A549 (cell line): ENCODE measurements at regions not wholly inside any gene's neighbourhood (a gene's known extent, or its start where the extent isn't known, plus 50 kb on each side); places are given as distances from the start of the nearest gene placed in this dataset.

Source experiments
- ATAC-seq, 2 experiments: fragments of 200-7000 bp in 1 of 2; fragments of >200 bp in 1 of 2; cut with Nextera tagmentation in 1 of 2; cut with Tn5 transposase in 1 of 2; 3 replicates each; pipeline versions ENCODE4 v1.8.0 to v1.9.1; 2018 to 2020; ENCODE audit warnings: mild to moderate bottlenecking in 1 of 2, moderate library complexity in 1 of 2
- CTCF ChIA-PET: fragments of 300-600 bp; sonication (Branson Sonifier 250); formaldehyde crosslinking; extraction: SDS; loops from one replicate; lab custom pipeline; 2021; ENCODE audit warnings: antibody characterized with exemption, inconsistent platforms; lab: Yijun Ruan, JAX
- POLR2A ChIA-PET: fragments of 350-600 bp; formaldehyde crosslinking; extraction: SDS; loops from one replicate; lab custom pipeline; 2021; ENCODE audit warnings: antibody characterized with exemption, inconsistent platforms; lab: Yijun Ruan, JAX
- DNase-seq, 2 experiments: peaks; one replicate each; pipeline versions ENCODE4 v3.0.0 to v3.0.0-alpha.2; 2011 to 2016; ENCODE audit warnings: low read depth in 1 of 2, low spot score in 1 of 2
- FAIRE-seq: peaks from 2 replicates; lab custom pipeline; 2011; peaks lifted over from hg19 to GRCh38; lab: Jason Lieb, UNC
- H3K27ac ChIP-seq, 2 experiments: fragments of >200 bp; sonication (Bioruptor Twin); formaldehyde crosslinking; 3 replicates each; pipeline ENCODE4 v1.5.1; 2016 to 2017
- H3K4me1 ChIP-seq: fragments of >200 bp; sonication (Bioruptor Twin); formaldehyde crosslinking; 3 replicates; pipeline ENCODE4 v1.6.1; 2016
- H3K4me2 ChIP-seq: fragments of >200 bp; sonication (Bioruptor Twin); formaldehyde crosslinking; 3 replicates; pipeline ENCODE4 v1.6.1; 2016
- H3K4me3 ChIP-seq: fragments of >200 bp; sonication (Bioruptor Twin); formaldehyde crosslinking; 3 replicates; pipeline ENCODE4 v1.5.1; 2016
- H3K9me3 ChIP-seq: fragments of >200 bp; sonication (Bioruptor Twin); formaldehyde crosslinking; 3 replicates; pipeline ENCODE4 v1.6.1; 2016
- CBX2 ChIP-seq: fragments of 200-600 bp; sonication (generic); IDR thresholded peaks from 2 replicates; pipeline ENCODE4 v1.6.1; 2016; ENCODE audit warnings: low read depth, mild to moderate bottlenecking, borderline replicate concordance
- CBX8 ChIP-seq: fragments of 200-600 bp; sonication (generic); IDR thresholded peaks from 2 replicates; pipeline ENCODE4 v1.6.1; 2016
- CEBPB ChIP-seq, 2 experiments: fragments of >200 bp in 1 of 2; sonication (Bioruptor Twin) in 1 of 2; formaldehyde crosslinking in 1 of 2; IDR thresholded peaks; 2 replicates each; pipeline ENCODE4 v1.6.1; 2012 to 2016
- CHD4 ChIP-seq: fragments of 200-600 bp; sonication (generic); IDR thresholded peaks from 2 replicates; pipeline ENCODE4 v1.6.1; 2016; ENCODE audit warnings: antibody characterized with exemption, mild to moderate bottlenecking, borderline replicate concordance
- EHMT2 ChIP-seq: fragments of 200-600 bp; sonication (generic); IDR thresholded peaks from 2 replicates; pipeline ENCODE4 v1.6.1; 2016; ENCODE audit warnings: antibody characterized with exemption, low read depth, mild to moderate bottlenecking, moderate library complexity
- EP300 ChIP-seq, 2 experiments: fragments of >200 bp; sonication (Bioruptor Twin); formaldehyde crosslinking; IDR thresholded peaks; 2 replicates in 1 of 2; 3 replicates in 1 of 2; pipeline ENCODE4 v1.6.1; 2016 to 2017
- HDAC2 ChIP-seq: fragments of 200-600 bp; sonication (generic); IDR thresholded peaks from 2 replicates; pipeline ENCODE4 v1.6.1; 2016
- HES2 ChIP-seq: fragments of >200 bp; sonication (Bioruptor Twin); formaldehyde crosslinking; IDR thresholded peaks from 2 replicates; pipeline ENCODE4 v1.6.1; 2016
- HOXB13 ChIP-seq: fragments of 250-450 bp; sonication (Bioruptor Pico); IDR thresholded peaks from 2 replicates; pipeline ENCODE4 v1.5.0; 2020; ENCODE audit warnings: low read depth, mild to moderate bottlenecking, moderate library complexity
- KDM1A ChIP-seq: fragments of 200-600 bp; sonication (generic); IDR thresholded peaks from 2 replicates; pipeline ENCODE4 v1.6.1; 2016; ENCODE audit warnings: low read depth, mild to moderate bottlenecking
- KDM5A ChIP-seq: fragments of 200-600 bp; sonication (generic); IDR thresholded peaks from 2 replicates; pipeline ENCODE4 v1.6.1; 2016; ENCODE audit warnings: antibody characterized with exemption, mild to moderate bottlenecking
- MAZ ChIP-seq: fragments of 150-350 bp; IDR thresholded peaks from 2 replicates; pipeline ENCODE4 v1.6.1; 2014; ENCODE audit warnings: antibody characterized with exemption, low read depth, low read length, borderline replicate concordance
- MYC ChIP-seq: IDR thresholded peaks from 2 replicates; pipeline ENCODE4 v1.6.1; 2012; ENCODE audit warnings: mild to moderate bottlenecking, inconsistent platforms, low read length, improper control_type of control experiment, borderline replicate concordance
- NR3C1 ChIP-seq: fragments of >200 bp; sonication (Bioruptor Twin); formaldehyde crosslinking; IDR thresholded peaks from 3 replicates; pipeline ENCODE4 v1.6.1; 2017
- RAD21 ChIP-seq, 2 experiments: fragments of >200 bp in 1 of 2; sonication (Bioruptor Twin) in 1 of 2; formaldehyde crosslinking in 1 of 2; IDR thresholded peaks in 1 of 2; conservative IDR thresholded peaks in 1 of 2; 2 replicates in 1 of 2; 3 replicates in 1 of 2; pipeline ENCODE4 v1.6.1; 2012 to 2018; ENCODE audit warnings: inconsistent platforms in 1 of 2
- REST ChIP-seq: fragments of 200-600 bp; sonication (generic); IDR thresholded peaks from 2 replicates; pipeline ENCODE4 v1.6.1; 2016; ENCODE audit warnings: antibody characterized with exemption, mild to moderate bottlenecking, moderate library complexity
- RFX5 ChIP-seq: fragments of 450-650 bp; IDR thresholded peaks from 2 replicates; pipeline ENCODE4 v1.7.1; 2014; ENCODE audit warnings: antibody characterized with exemption, mild to moderate bottlenecking, moderate library complexity
- TP53 ChIP-seq: fragments of 250-450 bp; sonication (Bioruptor Pico); IDR thresholded peaks from 2 replicates; pipeline ENCODE4 v1.5.0; 2021; ENCODE audit warnings: mild to moderate bottlenecking, moderate library complexity
- ZC3H11A ChIP-seq: fragments of 450-650 bp; IDR thresholded peaks from 2 replicates; pipeline ENCODE4 v1.6.1; 2014; ENCODE audit warnings: antibody characterized with exemption, mild to moderate bottlenecking
- ZNF302 ChIP-seq: fragments of 250-450 bp; sonication (Bioruptor Pico); IDR thresholded peaks from 2 replicates; pipeline ENCODE4 v1.9.0; 2021; ENCODE audit warnings: inconsistent platforms, mild to moderate bottlenecking, moderate library complexity
- WGBS: methylation state at CpG from one replicate; pipeline ENCODE4 v1.1.6; 2017; ENCODE audit errors: missing lambda C conversion rate; 5-methylcytosine and 5-hydroxymethylcytosine counted together
- TF ChIP-seq, protein P1 (sequence below): IDR thresholded peaks from 2 replicates; pipeline ENCODE4 v1.6.1; 2012; ENCODE audit warnings: low read depth, borderline replicate concordance
- TF ChIP-seq, protein P2 (sequence below): fragments of 250-450 bp; sonication (Bioruptor Pico); IDR thresholded peaks from 2 replicates; pipeline ENCODE4 v1.5.0; 2020; ENCODE audit warnings: low read depth, mild to moderate bottlenecking, moderate library complexity

DNA sequence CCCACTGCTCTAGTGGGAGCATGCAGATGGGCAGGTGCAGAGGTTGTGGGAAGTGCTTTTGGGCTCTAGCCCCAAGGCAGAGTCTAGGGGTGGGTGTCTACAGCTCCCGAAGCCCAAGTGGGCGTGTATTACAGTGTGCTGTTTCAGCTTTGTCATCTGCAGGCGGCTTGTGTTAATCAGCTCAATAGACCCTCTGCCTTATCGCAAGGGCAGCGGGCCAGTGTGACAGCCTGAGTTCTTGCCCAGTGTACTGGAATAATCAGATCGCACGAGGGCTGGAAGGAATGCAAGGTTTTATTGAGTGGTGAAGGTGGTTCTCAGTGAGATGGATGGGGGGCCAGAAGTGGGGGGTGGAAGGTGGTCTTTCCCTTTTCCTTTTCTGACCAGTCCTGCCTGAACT is 529.4 kb upstream of the AMOT start:
- Histone ChIP-seq H3K4me3 (no peak overlapping the region), H3K4me1 (no peaks in the 10 kb centered on the region), H3K9me3 (no peaks in the 10 kb centered on the region), H3K4me2 (no peak overlapping the region), H3K27ac (no peak overlapping the region)
- WGBS: 33% methylated on average over 3 of the region's 7 CpGs
- ATAC-seq (no peak), FAIRE-seq (no peak)
- CTCF ChIA-PET: no interaction called here
- TF ChIP-seq MYC (no peak), EP300 (IDR thresholded peaks at IDR 0.05) (no peak), ZNF302 (CRISPR knock-in tag) (no peak), CHD4 (no peak), HDAC2 (no peak), CBX8 (no peak), MAZ (no peak), NR3C1 (no peak), HOXB13 (CRISPR knock-in tag) (no peak), CEBPB (IDR thresholded peaks at IDR 0.05) (no peak), CBX2 (no peak), KDM5A (no peak), HES2 (no peak), KDM1A (no peak)
- TF ChIP-seq, protein P1, sequence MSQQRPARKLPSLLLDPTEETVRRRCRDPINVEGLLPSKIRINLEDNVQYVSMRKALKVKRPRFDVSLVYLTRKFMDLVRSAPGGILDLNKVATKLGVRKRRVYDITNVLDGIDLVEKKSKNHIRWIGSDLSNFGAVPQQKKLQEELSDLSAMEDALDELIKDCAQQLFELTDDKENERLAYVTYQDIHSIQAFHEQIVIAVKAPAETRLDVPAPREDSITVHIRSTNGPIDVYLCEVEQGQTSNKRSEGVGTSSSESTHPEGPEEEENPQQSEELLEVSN: no peak
- TF ChIP-seq, all 56 proteins: peak for 0
- POLR2A ChIA-PET: no interaction called here
- no peak for DNase-seq

- no peaks in the 10 kb centered on the region for H3K4me1 ChIP-seq
- POLR2A ChIA-PET: no interaction called here
- FAIRE-seq: peak; percentile 56
- DNase-seq: no peak
- H3K27ac ChIP-seq: no peak overlapping the region
- no peaks in the 10 kb centered on the region for H3K9me3 ChIP-seq
- TF ChIP-seq CBX8 (no peak), ZC3H11A (no peak)
- TF ChIP-seq, all 56 proteins: peak for 0
- ATAC-seq: no peak
- CTCF ChIA-PET: no interaction called here
- Histone ChIP-seq H3K4me2 (no peak overlapping the region), H3K4me3 (no peak overlapping the region)
- 4% methylated on average over 3 of the region's 3 CpGs for WGBS
These were observed 528.4 kb upstream of the AMOT start for GRCh38 chrX:113369056-113369455.

DNA sequence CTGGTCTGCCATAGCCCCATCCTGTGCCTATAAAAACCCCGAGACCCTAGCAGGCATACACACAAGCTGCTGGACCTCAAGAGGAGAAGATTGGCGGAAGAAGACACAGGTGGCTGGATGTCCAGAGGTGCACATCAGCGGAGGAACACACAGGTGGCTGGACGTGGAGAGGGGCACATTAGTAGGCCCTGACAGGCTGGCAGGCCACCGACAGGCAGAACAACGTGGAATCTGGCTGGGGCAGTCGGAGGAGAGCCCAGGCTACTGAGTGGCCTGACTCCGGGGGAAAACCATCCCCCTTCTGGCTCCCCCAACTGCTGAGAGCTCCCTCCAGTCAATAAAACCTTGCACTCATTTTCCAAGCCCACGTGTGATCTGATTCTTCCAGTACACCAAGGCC is 512.5 kb upstream of the AMOT start:
- Histone ChIP-seq H3K4me1 (no peaks in the 10 kb centered on the region), H3K9me3 (no peaks in the 10 kb centered on the region), H3K4me3 (no peak overlapping the region), H3K4me2 (no peak overlapping the region), H3K27ac (no peak overlapping the region)
- CTCF ChIA-PET: interaction anchor here (1.2 kb wide), 1 partner anchor 531 kb away, joined by 3 read pairs; no protein-coding TSS in a partner anchor
- no peak for FAIRE-seq
- TF ChIP-seq, protein P2, sequence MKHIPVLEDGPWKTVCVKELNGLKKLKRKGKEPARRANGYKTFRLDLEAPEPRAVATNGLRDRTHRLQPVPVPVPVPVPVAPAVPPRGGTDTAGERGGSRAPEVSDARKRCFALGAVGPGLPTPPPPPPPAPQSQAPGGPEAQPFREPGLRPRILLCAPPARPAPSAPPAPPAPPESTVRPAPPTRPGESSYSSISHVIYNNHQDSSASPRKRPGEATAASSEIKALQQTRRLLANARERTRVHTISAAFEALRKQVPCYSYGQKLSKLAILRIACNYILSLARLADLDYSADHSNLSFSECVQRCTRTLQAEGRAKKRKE (CRISPR knock-in tag): no peak
- TF ChIP-seq REST (no peak), EHMT2 (no peak), RFX5 (no peak), RAD21 (conservative IDR thresholded peaks at IDR 0.05 in 1 of 2, IDR thresholded peaks at IDR 0.05 in 1 of 2) (no peak), TP53 (CRISPR knock-in tag) (no peak)
- no peak for DNase-seq
- 9% methylated on average over 8 of the region's 9 CpGs for WGBS
- no peak for ATAC-seq
- POLR2A ChIA-PET: no interaction called here
